ENCODE measurements at regions not wholly inside any gene's neighbourhood (a gene's known extent, or its start where the extent isn't known, plus 50 kb on each side); places are given as distances from the start of the nearest gene placed in this dataset.

- no peak for TF ChIP-seq CHD7 (IDR thresholded peaks at IDR 0.05; ENCODE audit: insufficient replicate concordance, low read length)
- TF ChIP-seq MAFK (IDR thresholded peaks at IDR 0.05; ENCODE audit: low read depth, low read length): no peak
- TF ChIP-seq RBBP5 (IDR thresholded peaks at IDR 0.05; ENCODE audit: borderline replicate concordance, low read depth, low read length): no peak
- TF ChIP-seq POLR2AphosphoS5 (IDR thresholded peaks at IDR 0.05; ENCODE audit: low read depth, low read length): no peak
- no peak for TF ChIP-seq CHD1 (IDR thresholded peaks at IDR 0.05; ENCODE audit: low read depth, low read length)
- TF ChIP-seq SAP30 (IDR thresholded peaks at IDR 0.05; ENCODE audit: insufficient read depth, insufficient replicate concordance, low read length): no peak
- TF ChIP-seq CBX8 (IDR thresholded peaks at IDR 0.05; ENCODE audit: borderline replicate concordance, low read depth, low read length): no peak
- TF ChIP-seq, protein P1, sequence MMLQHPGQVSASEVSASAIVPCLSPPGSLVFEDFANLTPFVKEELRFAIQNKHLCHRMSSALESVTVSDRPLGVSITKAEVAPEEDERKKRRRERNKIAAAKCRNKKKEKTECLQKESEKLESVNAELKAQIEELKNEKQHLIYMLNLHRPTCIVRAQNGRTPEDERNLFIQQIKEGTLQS (IDR thresholded peaks at IDR 0.05; ENCODE audit: insufficient read depth, low read depth, low read length): no peak
- TF ChIP-seq JUN (IDR thresholded peaks at IDR 0.05; ENCODE audit: low read depth, low read length): no peak
- TF ChIP-seq SRF (IDR thresholded peaks at IDR 0.05; ENCODE audit: low read depth, low read length): no peak
- TF ChIP-seq SIRT6 (IDR thresholded peaks at IDR 0.05; ENCODE audit: low read length): no peak
- TF ChIP-seq SIX5 (IDR thresholded peaks at IDR 0.05; ENCODE audit: low read depth, low read length): no peak
Measured at GRCh38 chr4:166277401-166277800, 404.4 kb downstream of the TLL1 start (continued).
